ENCODE measurements at regions not wholly inside any gene's neighbourhood (a gene's known extent, or its start where the extent isn't known, plus 50 kb on each side); places are given as distances from the start of the nearest gene placed in this dataset.

DNA sequence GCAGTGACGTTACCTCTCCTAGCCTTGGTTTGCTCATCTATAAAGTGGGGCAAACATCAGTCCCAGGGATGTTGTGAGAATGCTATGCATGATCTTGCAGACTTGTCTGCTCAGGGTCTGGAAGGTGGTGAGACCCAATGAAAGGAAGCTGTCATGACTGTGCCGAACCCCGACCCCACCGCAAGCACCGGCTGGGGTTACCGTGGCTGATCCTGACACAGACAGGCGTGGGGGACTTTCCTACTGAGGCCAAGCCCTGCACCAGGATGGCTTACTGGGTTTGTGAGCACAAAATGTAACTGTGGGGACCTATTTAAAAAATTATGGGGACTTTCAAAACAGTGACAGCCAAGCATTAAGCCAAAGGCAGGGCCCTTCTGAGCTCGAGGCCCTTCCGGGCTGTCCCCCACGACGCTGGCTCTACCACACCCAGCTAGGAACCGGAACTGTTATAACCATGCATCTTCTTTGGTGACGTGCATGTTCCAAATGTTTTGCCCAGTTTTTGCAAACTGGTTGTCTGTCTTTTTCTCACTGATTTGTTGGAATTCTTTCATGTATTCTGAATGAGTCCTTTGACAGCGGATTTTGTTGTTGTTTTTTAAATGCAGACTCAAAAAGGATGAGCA, 76.6 kb upstream of the PMEPA1 start:
- TF ChIP-seq EZH2phosphoT487 (IDR thresholded peaks at IDR 0.05; ENCODE audit: low read depth), result no peak
- TF ChIP-seq, protein P1, sequence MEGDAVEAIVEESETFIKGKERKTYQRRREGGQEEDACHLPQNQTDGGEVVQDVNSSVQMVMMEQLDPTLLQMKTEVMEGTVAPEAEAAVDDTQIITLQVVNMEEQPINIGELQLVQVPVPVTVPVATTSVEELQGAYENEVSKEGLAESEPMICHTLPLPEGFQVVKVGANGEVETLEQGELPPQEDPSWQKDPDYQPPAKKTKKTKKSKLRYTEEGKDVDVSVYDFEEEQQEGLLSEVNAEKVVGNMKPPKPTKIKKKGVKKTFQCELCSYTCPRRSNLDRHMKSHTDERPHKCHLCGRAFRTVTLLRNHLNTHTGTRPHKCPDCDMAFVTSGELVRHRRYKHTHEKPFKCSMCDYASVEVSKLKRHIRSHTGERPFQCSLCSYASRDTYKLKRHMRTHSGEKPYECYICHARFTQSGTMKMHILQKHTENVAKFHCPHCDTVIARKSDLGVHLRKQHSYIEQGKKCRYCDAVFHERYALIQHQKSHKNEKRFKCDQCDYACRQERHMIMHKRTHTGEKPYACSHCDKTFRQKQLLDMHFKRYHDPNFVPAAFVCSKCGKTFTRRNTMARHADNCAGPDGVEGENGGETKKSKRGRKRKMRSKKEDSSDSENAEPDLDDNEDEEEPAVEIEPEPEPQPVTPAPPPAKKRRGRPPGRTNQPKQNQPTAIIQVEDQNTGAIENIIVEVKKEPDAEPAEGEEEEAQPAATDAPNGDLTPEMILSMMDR (IDR thresholded peaks at IDR 0.05; ENCODE audit: low read depth, low read length), result no peak
- Histone ChIP-seq H3K27me3 (ENCODE audit: low read depth, low read length) (peaks cover 52% of the 10 kb centered on the region), H3K79me2 (ENCODE audit: low read length) (no peaks in the 10 kb centered on the region), H3K9ac (ENCODE audit: low read length) (no peak overlapping the region), H3K27ac (ENCODE audit: low read length) (no peak overlapping the region), H3K9me3 (ENCODE audit: insufficient read depth, low read length) (no peaks in the 10 kb centered on the region), H2AFZ (ENCODE audit: low read depth, low read length) (no peak overlapping the region), H4K20me1 (ENCODE audit: insufficient read depth, low read length) (no peaks in the 10 kb centered on the region), H3K4me1 (ENCODE audit: low read length) (no peaks in the 10 kb centered on the region), H3K36me3 (replicated peaks; ENCODE audit: low read depth, low read length) (no peaks in the 10 kb centered on the region), H3K4me2 (ENCODE audit: low read length) (no peak overlapping the region), H3K4me3 (ENCODE audit: low read length) (no peak overlapping the region)

DNA sequence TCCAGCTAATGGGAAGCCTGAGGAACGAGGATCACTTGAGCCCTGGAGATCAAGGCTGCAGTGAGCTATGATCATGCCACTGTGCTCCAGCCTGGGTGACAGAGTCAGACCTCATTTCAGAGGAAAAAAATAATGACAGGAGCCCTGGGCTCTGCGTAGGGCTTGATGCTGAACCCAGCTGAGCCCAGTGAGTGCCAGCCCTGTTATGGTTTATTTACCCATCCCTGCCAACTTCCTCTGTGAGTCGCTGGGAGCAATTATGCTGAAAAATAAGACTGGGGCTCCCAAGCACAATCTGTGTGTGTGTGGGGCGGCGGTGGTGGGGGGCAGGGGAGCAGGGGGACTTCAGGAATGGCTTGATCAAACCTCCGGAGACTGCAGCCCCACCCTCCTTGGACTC, 75.9 kb upstream of the PMEPA1 start:
- no peaks in the 10 kb centered on the region for H3K4me1 ChIP-seq (ENCODE audit: low read length)
- no peaks in the 10 kb centered on the region for H3K79me2 ChIP-seq (ENCODE audit: low read length)
- no peak overlapping the region for H3K4me2 ChIP-seq (ENCODE audit: low read length)
- no peak overlapping the region for H3K4me3 ChIP-seq (ENCODE audit: low read length)
- no peak overlapping the region for H3K27ac ChIP-seq (ENCODE audit: low read length)
- no peak for TF ChIP-seq EZH2phosphoT487 (IDR thresholded peaks at IDR 0.05; ENCODE audit: low read depth)
- TF ChIP-seq, protein P1 (IDR thresholded peaks at IDR 0.05; ENCODE audit: low read depth, low read length), result no peak
- no peaks in the 10 kb centered on the region for H3K36me3 ChIP-seq (replicated peaks; ENCODE audit: low read depth, low read length)
- H3K9me3 ChIP-seq (ENCODE audit: insufficient read depth, low read length), result no peaks in the 10 kb centered on the region
- peaks cover 56% of the 10 kb centered on the region for H3K27me3 ChIP-seq (ENCODE audit: low read depth, low read length)
- H4K20me1 ChIP-seq (ENCODE audit: insufficient read depth, low read length), result no peaks in the 10 kb centered on the region
- H2AFZ ChIP-seq (ENCODE audit: low read depth, low read length), result no peak overlapping the region
- no peak overlapping the region for H3K9ac ChIP-seq (ENCODE audit: low read length)

DNA sequence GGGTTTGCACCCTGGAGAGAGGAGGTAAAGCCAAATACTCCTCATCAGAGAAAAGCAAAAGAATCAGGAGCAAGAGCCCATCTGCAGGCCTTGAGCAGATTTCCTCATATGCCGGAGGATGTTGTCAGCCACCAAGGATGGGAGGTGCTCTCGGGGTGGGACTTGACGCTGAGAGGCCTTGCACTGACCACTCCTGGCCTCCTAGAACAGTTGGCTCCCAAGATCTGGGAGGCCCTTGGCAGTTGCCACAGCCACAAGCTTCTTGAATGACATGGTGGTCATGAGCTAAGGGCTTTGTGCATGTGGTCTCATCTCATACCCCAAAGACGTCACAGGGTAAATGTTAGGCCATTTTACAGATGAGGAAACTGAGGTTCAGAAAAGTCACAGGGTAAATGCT, 75.2 kb upstream of the PMEPA1 start:
- H3K4me3 ChIP-seq (ENCODE audit: low read length), result no peak overlapping the region
- no peak overlapping the region for H3K4me2 ChIP-seq (ENCODE audit: low read length)
- no peak overlapping the region for H3K9ac ChIP-seq (ENCODE audit: low read length)
- H3K27ac ChIP-seq (ENCODE audit: low read length), result no peak overlapping the region
- H3K27me3 ChIP-seq (ENCODE audit: low read depth, low read length), result peaks cover 54% of the 10 kb centered on the region
- H2AFZ ChIP-seq (ENCODE audit: low read depth, low read length), result no peak overlapping the region
- no peaks in the 10 kb centered on the region for H3K79me2 ChIP-seq (ENCODE audit: low read length)
- no peaks in the 10 kb centered on the region for H4K20me1 ChIP-seq (ENCODE audit: insufficient read depth, low read length)
- no peaks in the 10 kb centered on the region for H3K9me3 ChIP-seq (ENCODE audit: insufficient read depth, low read length)
- no peaks in the 10 kb centered on the region for H3K36me3 ChIP-seq (replicated peaks; ENCODE audit: low read depth, low read length)
- H3K4me1 ChIP-seq (ENCODE audit: low read length), result no peaks in the 10 kb centered on the region
- TF ChIP-seq, protein P1 (IDR thresholded peaks at IDR 0.05; ENCODE audit: low read depth, low read length), result no peak
- no peak for TF ChIP-seq EZH2phosphoT487 (IDR thresholded peaks at IDR 0.05; ENCODE audit: low read depth)

DNA sequence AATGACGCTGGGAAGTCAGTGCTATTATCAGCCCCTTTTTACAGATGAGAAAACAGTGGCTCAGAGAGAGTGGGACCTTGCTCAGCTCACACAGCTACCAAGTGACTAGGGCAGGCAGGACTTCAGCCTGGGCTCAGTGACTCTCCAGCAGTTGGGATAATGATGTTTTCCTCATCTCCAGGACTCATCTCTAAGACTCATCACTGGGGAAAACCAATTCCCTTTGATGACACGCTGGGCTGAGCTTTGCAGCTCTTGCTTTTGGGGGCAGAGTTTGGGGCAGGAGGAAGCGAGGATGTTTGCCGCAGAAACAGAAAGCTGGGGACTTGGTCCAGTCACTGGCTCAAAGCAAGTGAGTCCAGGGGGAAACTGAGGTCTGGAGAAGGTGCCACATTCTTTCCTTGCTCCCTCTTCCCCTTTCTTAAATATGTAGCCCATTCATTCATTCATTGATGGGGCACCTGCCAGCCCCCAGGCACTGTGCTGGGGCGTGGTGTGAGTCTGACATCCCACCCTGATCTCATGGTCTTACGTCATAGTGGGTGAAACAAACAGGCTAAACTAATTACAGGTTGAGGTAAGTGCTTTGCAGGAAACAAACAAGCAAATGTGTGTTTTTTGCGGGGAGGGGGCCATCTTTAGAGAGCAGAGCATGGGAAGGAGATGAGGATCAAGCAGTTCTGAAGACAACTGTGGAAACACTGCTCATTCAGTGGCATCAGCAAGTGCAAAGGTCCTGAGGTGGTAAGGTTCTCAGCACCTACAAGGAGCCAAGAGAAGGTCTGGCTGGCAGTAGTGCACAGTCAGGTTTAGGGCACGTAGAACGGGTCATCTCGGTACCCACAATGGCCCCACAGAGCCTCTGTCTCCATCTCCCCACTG, 74.4 kb upstream of the PMEPA1 start:
- H3K36me3 ChIP-seq (replicated peaks; ENCODE audit: low read depth, low read length), result no peaks in the 10 kb centered on the region
- no peak overlapping the region for H3K9ac ChIP-seq (ENCODE audit: low read length)
- no peaks in the 10 kb centered on the region for H3K9me3 ChIP-seq (ENCODE audit: insufficient read depth, low read length)
- no peak overlapping the region for H3K4me2 ChIP-seq (ENCODE audit: low read length)
- no peaks in the 10 kb centered on the region for H4K20me1 ChIP-seq (ENCODE audit: insufficient read depth, low read length)
- no peak for TF ChIP-seq EZH2phosphoT487 (IDR thresholded peaks at IDR 0.05; ENCODE audit: low read depth)
- TF ChIP-seq, protein P1 (IDR thresholded peaks at IDR 0.05; ENCODE audit: low read depth, low read length), result no peak
- H3K79me2 ChIP-seq (ENCODE audit: low read length), result no peaks in the 10 kb centered on the region
- H3K4me3 ChIP-seq (ENCODE audit: low read length), result no peak overlapping the region
- H3K4me1 ChIP-seq (ENCODE audit: low read length), result no peaks in the 10 kb centered on the region
- no peak overlapping the region for H2AFZ ChIP-seq (ENCODE audit: low read depth, low read length)
- H3K27me3 ChIP-seq (ENCODE audit: low read depth, low read length), result peaks cover 58% of the 10 kb centered on the region
- no peak overlapping the region for H3K27ac ChIP-seq (ENCODE audit: low read length)
